Keratinocyte (primary cell): ENCODE measurements at regions not wholly inside any gene's neighbourhood (a gene's known extent, or its start where the extent isn't known, plus 50 kb on each side); places are given as distances from the start of the nearest gene placed in this dataset.

Source experiments
- DNase-seq: peaks from one replicate; pipeline ENCODE4 v3.0.0-alpha.2; 2011; ENCODE audit warnings: low read depth, missing footprints, low spot score
- FAIRE-seq: peaks from 2 replicates; lab custom pipeline; 2011; peaks lifted over from hg19 to GRCh38; lab: Jason Lieb, UNC
- H2AFZ ChIP-seq: 2 replicates; pipeline ENCODE4 v1.6.0; 2012; ENCODE audit warnings: low read length, control low read depth, inconsistent platforms; ENCODE audit not compliant: control insufficient read depth
- H3K27ac ChIP-seq: 2 replicates; pipeline ENCODE4 v1.5.1; 2011; ENCODE audit warnings: low read length; ENCODE audit not compliant: control insufficient read depth, insufficient read depth
- H3K27me3 ChIP-seq: 3 replicates; pipeline ENCODE4 v1.6.0; 2011; ENCODE audit warnings: low read length; ENCODE audit not compliant: control insufficient read depth, insufficient read depth; ENCODE audit errors: extremely low read depth
- H3K36me3 ChIP-seq, 2 experiments: 2 replicates in 1 of 2; 3 replicates in 1 of 2; pipeline ENCODE4 v1.5.1; 2011; ENCODE audit warnings: low read length in 2 of 2, mild to moderate bottlenecking in 1 of 2; ENCODE audit not compliant: control insufficient read depth in 2 of 2, insufficient read depth in 2 of 2; ENCODE audit errors: extremely low read depth in 1 of 2
- H3K4me1 ChIP-seq: 3 replicates; pipeline ENCODE4 v1.5.1; 2011; ENCODE audit warnings: low read length; ENCODE audit not compliant: control insufficient read depth, insufficient read depth; ENCODE audit errors: extremely low read depth
- H3K4me2 ChIP-seq: 3 replicates; pipeline ENCODE4 v1.6.0; 2011; ENCODE audit warnings: low read depth, low read length; ENCODE audit not compliant: control insufficient read depth, insufficient read depth; ENCODE audit errors: extremely low read depth
- H3K4me3 ChIP-seq, 3 experiments: fragments of 200-600 bp in 1 of 3; sonication (generic) in 1 of 3; 2 replicates in 2 of 3; 3 replicates in 1 of 3; pipeline ENCODE4 v1.5.1; 2011 to 2016; ENCODE audit warnings: low read length in 3 of 3, mild to moderate bottlenecking in 3 of 3, control low read depth in 2 of 3, inconsistent platforms in 1 of 3, low read depth in 1 of 3, mixed read lengths in 1 of 3, mixed run types in 1 of 3, moderate library complexity in 1 of 3; ENCODE audit not compliant: control insufficient read depth in 2 of 3, insufficient read depth in 2 of 3; ENCODE audit errors: extremely low read depth in 1 of 3
- H3K79me2 ChIP-seq: 2 replicates; pipeline ENCODE4 v1.6.0; 2012; ENCODE audit warnings: low read length; ENCODE audit not compliant: control insufficient read depth, insufficient read depth
- H3K9ac ChIP-seq: 3 replicates; pipeline ENCODE4 v1.6.0; 2011; ENCODE audit warnings: low read length; ENCODE audit not compliant: control insufficient read depth, insufficient read depth; ENCODE audit errors: extremely low read depth
- H3K9me1 ChIP-seq: 3 replicates; pipeline ENCODE4 v1.6.0; 2011; ENCODE audit warnings: low read length; ENCODE audit not compliant: control insufficient read depth, insufficient read depth; ENCODE audit errors: extremely low read depth
- H3K9me3 ChIP-seq: 2 replicates; pipeline ENCODE4 v1.5.1; 2012; ENCODE audit warnings: low read depth, low read length; ENCODE audit not compliant: control insufficient read depth
- H4K20me1 ChIP-seq: 3 replicates; pipeline ENCODE4 v1.6.0; 2011; ENCODE audit warnings: low read length; ENCODE audit not compliant: control insufficient read depth, insufficient read depth; ENCODE audit errors: extremely low read depth
- EZH2 ChIP-seq: IDR thresholded peaks from one replicate; pipeline ENCODE4 v1.6.1; 2012; ENCODE audit warnings: inconsistent platforms, mild to moderate bottlenecking, low read length, moderate library complexity
- dilution Hi-C: fragments of 300-500 bp; cut with MboI; formaldehyde crosslinking; loops from one replicate; pipeline ENCODE4 v1.7.0; 2020; ENCODE audit warnings: low sequenced_read_pairs; ENCODE audit not compliant: extremely low pct_ligation_motif_present
- TF ChIP-seq, protein P1 (sequence below), 3 experiments: IDR thresholded peaks in 1 of 3; conservative IDR thresholded peaks in 1 of 3; optimal IDR thresholded peaks in 1 of 3; 2 replicates in 2 of 3; 3 replicates in 1 of 3; pipeline versions ENCODE3 to v1.5.1; 2011; ENCODE audit warnings: low read length in 3 of 3, mild to moderate bottlenecking in 3 of 3, moderate library complexity in 2 of 3, control low read depth in 1 of 3, inconsistent platforms in 1 of 3; ENCODE audit not compliant: insufficient read depth in 2 of 3; ENCODE audit errors: extremely low read depth in 1 of 3

- Histone ChIP-seq H3K27ac (no peak overlapping the region), H4K20me1 (no peaks in the 10 kb centered on the region), H3K9ac (no peak overlapping the region), H3K4me1 (no peaks in the 10 kb centered on the region), H3K9me1 (no peaks in the 10 kb centered on the region), H3K4me3 (no peak overlapping the region), H3K36me3 (no peaks in the 10 kb centered on the region), H3K4me2 (no peak overlapping the region), H3K79me2 (no peaks in the 10 kb centered on the region), H2AFZ (no peak overlapping the region), H3K27me3 (no peaks in the 10 kb centered on the region), H3K9me3 (no peaks in the 10 kb centered on the region)
- dilution Hi-C loops, result loop anchor here (25.0 kb wide), 1 partner anchor 181 kb away; no protein-coding TSS in a partner anchor
- DNase-seq (no peak), FAIRE-seq (no peak)
- TF ChIP-seq, protein P1, sequence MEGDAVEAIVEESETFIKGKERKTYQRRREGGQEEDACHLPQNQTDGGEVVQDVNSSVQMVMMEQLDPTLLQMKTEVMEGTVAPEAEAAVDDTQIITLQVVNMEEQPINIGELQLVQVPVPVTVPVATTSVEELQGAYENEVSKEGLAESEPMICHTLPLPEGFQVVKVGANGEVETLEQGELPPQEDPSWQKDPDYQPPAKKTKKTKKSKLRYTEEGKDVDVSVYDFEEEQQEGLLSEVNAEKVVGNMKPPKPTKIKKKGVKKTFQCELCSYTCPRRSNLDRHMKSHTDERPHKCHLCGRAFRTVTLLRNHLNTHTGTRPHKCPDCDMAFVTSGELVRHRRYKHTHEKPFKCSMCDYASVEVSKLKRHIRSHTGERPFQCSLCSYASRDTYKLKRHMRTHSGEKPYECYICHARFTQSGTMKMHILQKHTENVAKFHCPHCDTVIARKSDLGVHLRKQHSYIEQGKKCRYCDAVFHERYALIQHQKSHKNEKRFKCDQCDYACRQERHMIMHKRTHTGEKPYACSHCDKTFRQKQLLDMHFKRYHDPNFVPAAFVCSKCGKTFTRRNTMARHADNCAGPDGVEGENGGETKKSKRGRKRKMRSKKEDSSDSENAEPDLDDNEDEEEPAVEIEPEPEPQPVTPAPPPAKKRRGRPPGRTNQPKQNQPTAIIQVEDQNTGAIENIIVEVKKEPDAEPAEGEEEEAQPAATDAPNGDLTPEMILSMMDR (optimal IDR thresholded peaks at IDR 0.05 in 1 of 3, IDR thresholded peaks at IDR 0.05 in 1 of 3, conservative IDR thresholded peaks at IDR 0.05 in 1 of 3; ENCODE audit: extremely low read depth in 1 of 3, insufficient read depth in 2 of 3, low read length in 3 of 3), result no peak
- no peak for TF ChIP-seq EZH2
Measured at GRCh38 chr3:107443461-107443860, 66.2 kb downstream of the CCDC54 start.

DNA sequence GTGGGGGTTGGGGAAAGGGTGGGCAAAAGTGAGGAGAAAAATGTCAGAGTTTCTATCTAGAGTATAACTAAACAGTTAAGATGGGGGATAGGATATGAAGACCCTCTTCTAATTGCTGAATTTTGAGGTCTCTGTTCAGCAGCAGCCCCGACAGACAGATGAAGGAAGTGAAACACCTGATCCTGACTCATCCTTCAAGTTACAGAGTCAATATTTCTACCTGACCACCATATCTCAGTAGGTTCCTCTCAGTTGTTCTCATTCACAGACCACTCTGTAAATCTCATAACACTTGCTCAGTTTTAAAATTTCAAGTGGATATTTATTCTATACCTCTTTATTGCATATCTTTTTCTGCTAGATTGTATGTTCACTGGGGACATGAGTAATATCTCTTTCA lies 69.5 kb downstream of the CCDC54 start:
- H3K9me3 ChIP-seq, result no peaks in the 10 kb centered on the region
- no peaks in the 10 kb centered on the region for H3K36me3 ChIP-seq
- FAIRE-seq (no peak), DNase-seq (no peak)
- H3K4me1 ChIP-seq, result no peaks in the 10 kb centered on the region
- H2AFZ ChIP-seq, result no peak overlapping the region
- dilution Hi-C loops, result loop anchor here (25.0 kb wide), 1 partner anchor 184 kb away; no protein-coding TSS in a partner anchor
- H3K79me2 ChIP-seq, result no peaks in the 10 kb centered on the region
- H3K9me1 ChIP-seq, result no peaks in the 10 kb centered on the region
- H4K20me1 ChIP-seq, result no peaks in the 10 kb centered on the region
- no peak overlapping the region for H3K9ac ChIP-seq
- TF ChIP-seq, protein P1 (optimal IDR thresholded peaks at IDR 0.05 in 1 of 3, IDR thresholded peaks at IDR 0.05 in 1 of 3, conservative IDR thresholded peaks at IDR 0.05 in 1 of 3; ENCODE audit: extremely low read depth in 1 of 3, insufficient read depth in 2 of 3, low read length in 3 of 3), result no peak
- no peak for TF ChIP-seq EZH2
- H3K4me3 ChIP-seq, result no peak overlapping the region
- no peak overlapping the region for H3K4me2 ChIP-seq
- H3K27me3 ChIP-seq, result no peaks in the 10 kb centered on the region
- no peak overlapping the region for H3K27ac ChIP-seq
